ENCODE measurements at regions not wholly inside any gene's neighbourhood (a gene's known extent, or its start where the extent isn't known, plus 50 kb on each side); places are given as distances from the start of the nearest gene placed in this dataset.

GRCh38 chr10:125221716-125222115 lies 61.4 kb upstream of the CTBP2 start:
- no peaks in the 10 kb centered on the region for H3K4me1 Mint-ChIP-seq
- H3K4me3 Mint-ChIP-seq, result no peak overlapping the region
- TF ChIP-seq, protein P1, sequence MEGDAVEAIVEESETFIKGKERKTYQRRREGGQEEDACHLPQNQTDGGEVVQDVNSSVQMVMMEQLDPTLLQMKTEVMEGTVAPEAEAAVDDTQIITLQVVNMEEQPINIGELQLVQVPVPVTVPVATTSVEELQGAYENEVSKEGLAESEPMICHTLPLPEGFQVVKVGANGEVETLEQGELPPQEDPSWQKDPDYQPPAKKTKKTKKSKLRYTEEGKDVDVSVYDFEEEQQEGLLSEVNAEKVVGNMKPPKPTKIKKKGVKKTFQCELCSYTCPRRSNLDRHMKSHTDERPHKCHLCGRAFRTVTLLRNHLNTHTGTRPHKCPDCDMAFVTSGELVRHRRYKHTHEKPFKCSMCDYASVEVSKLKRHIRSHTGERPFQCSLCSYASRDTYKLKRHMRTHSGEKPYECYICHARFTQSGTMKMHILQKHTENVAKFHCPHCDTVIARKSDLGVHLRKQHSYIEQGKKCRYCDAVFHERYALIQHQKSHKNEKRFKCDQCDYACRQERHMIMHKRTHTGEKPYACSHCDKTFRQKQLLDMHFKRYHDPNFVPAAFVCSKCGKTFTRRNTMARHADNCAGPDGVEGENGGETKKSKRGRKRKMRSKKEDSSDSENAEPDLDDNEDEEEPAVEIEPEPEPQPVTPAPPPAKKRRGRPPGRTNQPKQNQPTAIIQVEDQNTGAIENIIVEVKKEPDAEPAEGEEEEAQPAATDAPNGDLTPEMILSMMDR (IDR thresholded peaks at IDR 0.05), result no peak

GRCh38 chr10:125219776-125220175 lies 59.4 kb upstream of the CTBP2 start:
- intact Hi-C loops (cut with micrococcal nuclease), result no loop called here
- DNase-seq, result no peak

More at GRCh38 chr10:125221716-125222115, 61.4 kb upstream of the CTBP2 start:
- H3K9me3 Mint-ChIP-seq, result no peaks in the 10 kb centered on the region
- peaks cover 11% of the 10 kb centered on the region for H3K27me3 Mint-ChIP-seq
- ATAC-seq (ENCODE audit: low read depth) (no peak), DNase-seq (no peak)
- ChIA-PET POLR2A (no interaction called here), CTCF (no interaction called here)
- intact Hi-C loops (cut with micrococcal nuclease), result no loop called here
- H3K27ac Mint-ChIP-seq, result no peak overlapping the region
- no peaks in the 10 kb centered on the region for H3K36me3 Mint-ChIP-seq (ENCODE audit: low read depth)

DNA sequence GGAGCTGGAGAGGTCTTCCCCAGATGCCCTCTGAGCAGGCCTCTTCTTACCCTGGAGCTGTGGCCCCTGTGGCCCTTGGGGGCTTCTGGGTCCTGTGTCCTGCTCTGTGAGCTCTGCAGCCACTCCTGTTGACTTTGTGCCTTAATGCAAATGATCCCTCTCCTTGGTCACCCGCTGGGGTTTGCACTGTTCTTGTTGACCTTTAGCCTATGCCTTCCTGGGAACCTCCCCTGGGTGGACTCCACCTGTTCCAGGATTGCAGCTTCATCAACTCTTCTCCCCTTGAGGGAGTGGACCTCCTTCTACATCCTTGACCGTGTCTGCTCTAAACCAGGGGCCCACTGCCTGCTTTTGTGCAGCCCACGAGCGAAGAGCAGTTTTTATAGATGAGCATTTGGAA lies 58.6 kb upstream of the CTBP2 start:
- intact Hi-C loops (cut with micrococcal nuclease), result loop anchor here (1.0 kb wide), 1 partner anchor 171 kb away; no protein-coding TSS in a partner anchor
- no peak for ATAC-seq (ENCODE audit: low read depth)
- Mint-ChIP-seq H3K4me3 (no peak overlapping the region), H3K27me3 (peaks cover 9% of the 10 kb centered on the region), H3K36me3 (ENCODE audit: low read depth) (no peaks in the 10 kb centered on the region), H3K27ac (no peak overlapping the region), H3K4me1 (no peaks in the 10 kb centered on the region), H3K9me3 (no peaks in the 10 kb centered on the region)
- POLR2A ChIA-PET, result no interaction called here
- CTCF ChIA-PET, result no interaction called here
- TF ChIP-seq, protein P1 (IDR thresholded peaks at IDR 0.05), result no peak
- no peak for DNase-seq

More at GRCh38 chr10:125219776-125220175, 59.4 kb upstream of the CTBP2 start:
- ChIA-PET POLR2A (no interaction called here), CTCF (no interaction called here)
- Mint-ChIP-seq H3K27ac (no peak overlapping the region), H3K9me3 (no peaks in the 10 kb centered on the region), H3K4me3 (no peak overlapping the region), H3K4me1 (no peaks in the 10 kb centered on the region), H3K27me3 (peaks cover 10% of the 10 kb centered on the region), H3K36me3 (ENCODE audit: low read depth) (no peaks in the 10 kb centered on the region)
- no peak for ATAC-seq (ENCODE audit: low read depth)
- TF ChIP-seq, protein P1 (IDR thresholded peaks at IDR 0.05), result no peak

DNA sequence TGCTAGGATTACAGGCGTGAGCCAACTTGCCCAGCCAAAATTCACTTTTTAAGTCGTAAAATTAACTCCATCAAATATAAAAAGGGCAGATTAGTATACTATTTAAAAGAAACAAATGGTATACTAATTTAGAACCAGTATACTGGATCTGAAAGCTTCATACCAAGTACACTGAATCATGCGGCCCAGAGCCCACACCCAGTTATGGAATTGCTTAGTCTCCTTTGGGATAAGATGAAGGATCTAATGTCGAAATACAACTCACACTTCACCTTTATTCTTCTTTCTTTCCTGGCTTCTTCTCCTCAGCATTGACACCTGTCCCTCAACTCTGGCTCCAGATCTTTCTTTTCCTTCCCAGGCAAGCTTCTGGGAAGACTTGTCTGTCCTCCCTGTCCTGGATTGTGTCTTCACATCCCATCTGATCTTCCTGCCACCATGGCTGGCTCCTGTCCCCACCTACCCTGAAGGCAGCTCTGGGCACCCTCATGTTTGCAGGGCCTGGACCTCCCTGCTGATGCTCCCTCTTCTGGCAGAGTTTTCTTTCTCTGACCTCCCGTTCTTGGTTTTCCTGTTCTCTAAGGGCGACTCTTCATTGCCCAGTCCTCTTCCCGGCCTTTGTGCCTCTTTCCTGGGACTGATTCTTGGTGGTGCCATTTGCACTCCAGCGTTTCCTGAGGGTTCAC lies 57.8 kb upstream of the CTBP2 start:
- Mint-ChIP-seq H3K4me3 (no peak overlapping the region), H3K27ac (no peak overlapping the region)

DNA sequence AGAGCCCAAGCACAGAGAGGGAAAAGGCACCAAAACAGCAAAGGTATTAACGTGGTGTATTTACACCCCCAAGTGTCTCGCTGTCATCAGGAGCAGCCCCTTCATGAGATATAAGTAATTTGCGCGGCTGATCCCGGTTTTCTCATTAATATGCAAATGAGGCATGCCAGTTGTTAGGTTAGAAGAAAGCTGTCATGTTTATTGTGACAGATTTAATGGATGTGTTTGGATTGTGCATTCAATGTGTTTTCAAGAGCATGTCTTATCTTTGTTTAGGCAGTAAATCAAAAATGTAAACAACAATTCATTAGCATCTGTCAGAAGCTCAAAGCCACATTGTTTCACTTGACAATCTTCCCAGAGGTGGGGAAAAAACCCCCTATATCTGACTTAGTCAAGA lies 56.5 kb upstream of the CTBP2 start:
- Mint-ChIP-seq H3K4me3 (no peak overlapping the region), H3K4me1 (no peaks in the 10 kb centered on the region), H3K36me3 (ENCODE audit: low read depth) (no peaks in the 10 kb centered on the region), H3K27me3 (peaks cover 6% of the 10 kb centered on the region), H3K9me3 (peaks cover 2% of the 10 kb centered on the region), H3K27ac (no peak overlapping the region)
- no peak for DNase-seq
- TF ChIP-seq, protein P1 (IDR thresholded peaks at IDR 0.05), result no peak
- intact Hi-C loops (cut with micrococcal nuclease), result no loop called here
- ChIA-PET POLR2A (no interaction called here), CTCF (interaction anchor here (0.7 to 2.2 kb wide), 2 partner anchors 169 to 277 kb away, joined by 3 to 5 read pairs; no protein-coding TSS in a partner anchor)
- ATAC-seq (ENCODE audit: low read depth), result no peak

More for the DNA sequence above, 57.8 kb upstream of the CTBP2 start:
- DNase-seq (no peak), ATAC-seq (ENCODE audit: low read depth) (no peak)
- Mint-ChIP-seq H3K36me3 (ENCODE audit: low read depth) (no peaks in the 10 kb centered on the region), H3K9me3 (no peaks in the 10 kb centered on the region), H3K27me3 (peaks cover 7% of the 10 kb centered on the region), H3K4me1 (no peaks in the 10 kb centered on the region)
- CTCF ChIA-PET, result no interaction called here
- POLR2A ChIA-PET, result no interaction called here
- intact Hi-C loops (cut with micrococcal nuclease), result loop anchor here (1.0 kb wide), 1 partner anchor 170 kb away; no protein-coding TSS in a partner anchor
- TF ChIP-seq, protein P1 (IDR thresholded peaks at IDR 0.05), result no peak
